Jurkat, Clone E6-1 (cell line): ENCODE measurements at regions not wholly inside any gene's neighbourhood (a gene's known extent, or its start where the extent isn't known, plus 50 kb on each side); places are given as distances from the start of the nearest gene placed in this dataset.
"Not testable (repeated sequence)": the region's sequence is repeated elsewhere in the genome, so short reads cannot be mapped to it uniquely, and the experiment has no call there.

Source experiments
- DNase-seq: peaks from one replicate; pipeline ENCODE4 v3.0.0-alpha.2; 2011; ENCODE audit warnings: low read depth, low spot score
- H3K4me3 ChIP-seq: 2 replicates; pipeline ENCODE4 v1.5.1; 2011; ENCODE audit warnings: mild to moderate bottlenecking, low read length, control low read depth, moderate library complexity

DNA sequence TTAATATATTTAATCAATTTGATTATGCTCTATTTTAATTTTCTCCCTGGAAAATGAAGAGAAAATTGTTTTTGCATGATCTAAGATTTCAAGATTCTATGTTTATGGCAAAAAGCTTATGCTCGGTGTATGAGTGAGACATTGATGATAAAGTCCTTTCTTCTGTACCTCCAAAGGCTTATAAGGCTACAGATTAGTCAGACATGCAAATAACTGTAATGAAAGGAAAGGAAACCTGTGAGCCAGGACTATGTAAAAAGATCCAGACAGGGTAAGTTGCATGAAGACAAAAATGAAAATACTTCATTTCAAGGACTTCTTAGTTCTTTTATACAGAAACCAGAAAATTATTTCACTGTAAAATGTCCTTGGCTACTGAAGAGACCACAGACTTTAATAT, 52.2 kb upstream of the EDIL3 start:
- no peak for DNase-seq
- no peak overlapping the region for H3K4me3 ChIP-seq

- not testable (repeated sequence) for H3K4me3 ChIP-seq, DNase-seq
These were observed 51.2 kb upstream of the EDIL3 start for GRCh38 chr5:84435861-84436346.
